T follicular helper cell (primary cell): ENCODE measurements at regions not wholly inside any gene's neighbourhood (a gene's known extent, or its start where the extent isn't known, plus 50 kb on each side); places are given as distances from the start of the nearest gene placed in this dataset.

Experiments
- DNase-seq: peaks from one replicate; pipeline ENCODE4 v3.0.0-alpha.2; 2020; ENCODE audit warnings: low read depth

DNA sequence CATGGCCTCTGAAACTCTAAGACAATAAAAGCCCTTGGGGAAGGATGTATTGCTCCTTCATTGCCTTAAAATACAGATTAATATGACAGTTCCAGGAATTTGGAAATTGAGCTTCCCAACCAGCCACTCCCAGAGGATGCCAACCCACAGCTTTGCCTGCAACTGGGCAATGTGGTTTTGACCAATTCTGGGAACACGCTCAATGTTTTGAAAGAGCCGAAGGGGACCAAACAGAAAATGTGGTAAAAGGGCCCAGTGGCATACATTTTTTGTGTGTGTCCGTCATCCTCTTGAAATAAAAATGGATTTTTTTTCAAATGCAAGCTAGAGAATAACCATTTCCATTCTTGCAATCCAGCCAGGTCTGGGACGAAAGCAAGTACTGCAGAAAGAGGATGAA is 88.3 kb upstream of the PLEKHG7 start:
- no peak for DNase-seq

DNA sequence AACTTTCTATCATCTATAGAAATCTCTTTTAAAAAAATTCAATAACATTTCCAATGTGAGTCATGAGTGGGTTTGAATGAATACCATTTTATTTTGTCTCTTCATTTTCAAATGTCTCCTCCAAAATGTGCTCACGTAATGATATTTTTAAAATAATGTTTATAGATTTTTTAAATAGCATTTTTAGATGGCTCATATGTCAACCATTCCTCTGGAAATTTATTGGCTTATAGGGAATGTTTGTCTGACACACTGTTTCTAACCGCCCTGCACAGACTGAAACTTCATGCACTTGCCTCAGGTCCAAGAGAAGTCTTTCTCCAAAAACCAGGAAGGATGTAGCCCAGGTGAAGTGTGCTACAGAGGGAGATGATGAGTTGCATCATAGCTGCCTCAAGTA is 88.8 kb upstream of the PLEKHG7 start:
- no peak for DNase-seq

DNA sequence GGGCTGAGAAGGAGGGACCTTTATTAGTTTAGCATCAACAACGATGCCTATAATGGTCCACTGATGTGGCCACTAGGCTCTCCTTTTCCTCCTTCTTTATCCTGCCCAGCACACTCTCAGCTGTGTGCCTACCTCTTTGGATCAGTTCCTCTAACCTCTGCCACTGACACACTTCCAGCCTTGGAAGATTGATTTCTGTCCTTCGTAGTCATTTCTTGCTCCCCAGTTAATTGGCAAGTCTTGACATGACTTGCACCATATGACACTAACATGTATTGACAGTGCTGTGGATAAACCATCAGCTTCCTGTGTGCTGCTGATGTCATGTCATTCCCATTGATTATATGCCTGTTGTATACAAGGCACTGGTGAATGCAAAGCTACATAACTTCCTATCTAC is 90.2 kb upstream of the PLEKHG7 start:
- no peak for DNase-seq

DNA sequence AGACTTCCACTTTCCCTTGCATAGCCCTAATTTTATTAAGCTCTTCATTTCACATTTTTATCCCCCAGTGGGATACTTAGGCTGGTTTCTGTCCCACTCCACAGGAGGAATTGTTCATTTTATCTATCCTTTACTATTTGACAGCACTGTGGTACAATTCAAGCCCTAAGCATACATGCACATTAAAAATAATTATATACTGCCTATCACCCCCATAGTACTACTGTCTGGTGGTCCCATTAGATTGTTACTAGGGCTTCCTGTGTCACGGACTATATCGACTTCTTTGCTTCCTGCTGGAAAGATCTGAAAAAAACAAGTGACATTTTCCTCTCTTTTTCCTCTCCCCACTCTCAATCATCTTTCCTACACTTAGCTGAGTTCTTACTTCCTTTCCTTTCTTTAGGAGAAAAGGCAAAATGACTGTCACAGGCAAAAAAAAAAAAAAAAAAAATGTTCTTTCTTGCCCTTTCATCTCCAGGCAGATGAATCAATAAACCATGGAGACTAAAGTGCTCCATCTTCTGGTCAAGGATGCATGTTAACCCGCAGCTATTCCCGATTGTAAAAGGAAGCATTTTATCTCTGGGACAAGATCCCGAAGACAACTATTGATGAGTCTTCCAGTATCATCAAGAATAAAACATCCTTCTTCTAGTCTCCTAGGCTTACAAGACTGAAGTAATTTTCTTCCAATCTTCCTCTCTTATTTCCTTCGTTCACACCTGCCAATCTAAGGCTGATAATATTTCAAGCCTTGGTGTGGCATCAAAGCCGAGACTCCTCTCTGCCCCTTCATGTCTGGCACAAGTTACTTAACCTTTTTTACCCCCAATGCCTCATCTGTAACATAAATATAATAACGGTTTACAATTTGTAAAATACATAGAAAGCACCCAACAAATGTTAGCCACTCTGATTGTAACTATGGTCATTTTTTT is 94.4 kb upstream of the PLEKHG7 start:
- DNase-seq, result no peak

GRCh38 chr12:92606956-92607355 is 95.8 kb upstream of the PLEKHG7 start:
- no peak for DNase-seq

- DNase-seq, result no peak
These were observed 97.1 kb upstream of the PLEKHG7 start for GRCh38 chr12:92605621-92606170.

DNA sequence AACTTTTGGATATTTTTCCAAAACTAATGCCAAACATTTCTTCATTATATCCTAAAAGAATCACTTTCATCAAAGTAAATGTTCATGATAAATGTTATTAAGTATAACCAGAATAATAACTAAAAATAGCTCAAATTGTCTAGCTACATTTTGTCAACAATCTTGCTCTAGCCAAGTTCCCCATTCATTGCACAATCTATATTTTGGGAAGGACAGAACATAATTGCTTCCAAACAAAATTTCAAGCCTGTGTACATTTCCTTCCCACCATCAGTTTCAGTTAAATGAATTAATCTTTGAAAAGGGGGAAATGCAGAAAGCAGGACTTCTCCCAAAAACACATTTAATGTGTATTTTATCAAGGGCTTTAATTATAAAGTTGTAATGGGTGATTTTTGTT is 98.0 kb upstream of the PLEKHG7 start:
- DNase-seq, result no peak

- no peak for DNase-seq
These were observed 98.9 kb upstream of the PLEKHG7 start for GRCh38 chr12:92603741-92604432.

DNA sequence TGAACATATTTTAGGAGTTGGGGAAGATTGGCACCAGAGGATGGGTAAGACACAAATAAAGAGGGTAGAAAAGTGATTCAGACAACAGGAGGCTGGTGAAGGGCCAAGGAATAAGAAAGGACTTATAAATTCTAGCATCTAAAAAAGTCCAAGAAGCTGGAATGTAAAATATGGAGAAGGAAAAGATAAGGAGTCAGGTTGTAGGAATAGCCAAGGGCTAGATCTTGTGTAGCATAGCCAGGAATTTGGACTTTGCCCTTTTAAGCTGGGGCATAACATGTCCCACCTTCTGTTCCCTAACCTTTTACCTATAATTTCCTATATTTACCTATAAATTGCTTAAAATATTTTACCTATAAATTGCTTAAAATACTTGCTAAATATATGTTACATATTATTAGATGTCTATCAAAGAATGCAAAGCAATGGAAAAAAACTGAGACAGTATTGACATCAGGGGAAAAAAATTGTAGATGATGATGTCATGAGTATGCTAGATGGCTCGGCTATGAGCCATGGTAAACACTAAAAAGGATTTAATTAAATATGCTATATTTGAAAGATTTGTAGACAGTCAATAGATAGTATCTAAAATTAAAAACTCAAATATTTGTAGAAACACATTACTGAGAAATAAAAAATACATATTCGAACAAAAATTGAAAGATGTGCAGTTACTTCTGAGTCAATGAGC is 99.7 kb upstream of the PLEKHG7 start:
- DNase-seq, result no peak

DNA sequence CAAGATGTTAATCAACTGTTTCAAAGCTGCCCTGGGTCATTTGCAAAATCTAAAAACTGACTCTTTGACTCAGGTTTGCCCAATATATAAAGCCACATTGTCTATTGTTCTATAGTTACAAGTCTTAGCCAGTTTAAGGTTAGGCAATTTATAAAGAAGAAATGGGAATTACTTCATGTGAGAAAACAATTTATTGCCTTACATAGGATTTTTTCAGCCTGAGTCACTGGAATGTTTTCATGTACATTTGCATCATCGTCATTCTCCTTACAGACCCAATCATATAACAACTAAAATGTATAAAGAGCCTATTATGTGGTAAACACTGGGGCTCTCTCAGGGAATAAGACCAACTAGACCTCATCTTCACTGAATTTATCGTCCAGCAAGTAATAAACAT is 100.3 kb upstream of the PLEKHG7 start:
- DNase-seq, result no peak

- no peak for DNase-seq
These were observed 101.1 kb upstream of the PLEKHG7 start for GRCh38 chr12:92601680-92602079.

DNA sequence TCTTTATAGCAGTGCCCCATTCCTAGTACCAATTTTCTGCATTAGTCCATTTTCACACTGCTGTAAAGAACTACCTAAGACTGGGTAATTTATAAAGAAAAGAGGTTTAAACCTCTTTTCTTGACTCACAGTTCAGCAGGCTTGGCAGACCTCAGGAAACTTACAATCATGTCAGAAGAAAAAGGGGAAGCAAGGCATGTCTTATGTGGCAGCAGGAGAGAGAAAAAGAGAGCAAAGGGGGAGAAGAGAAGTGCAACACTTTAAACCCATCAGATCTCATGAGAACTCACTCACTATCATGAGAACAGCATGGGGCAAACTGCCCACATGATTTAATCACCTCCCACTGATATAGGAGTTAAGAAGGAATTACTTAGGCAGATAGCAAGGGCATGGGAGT is 101.6 kb upstream of the PLEKHG7 start:
- DNase-seq, result no peak

GRCh38 chr12:92600052-92600451 is 102.7 kb upstream of the PLEKHG7 start:
- no peak for DNase-seq

DNA sequence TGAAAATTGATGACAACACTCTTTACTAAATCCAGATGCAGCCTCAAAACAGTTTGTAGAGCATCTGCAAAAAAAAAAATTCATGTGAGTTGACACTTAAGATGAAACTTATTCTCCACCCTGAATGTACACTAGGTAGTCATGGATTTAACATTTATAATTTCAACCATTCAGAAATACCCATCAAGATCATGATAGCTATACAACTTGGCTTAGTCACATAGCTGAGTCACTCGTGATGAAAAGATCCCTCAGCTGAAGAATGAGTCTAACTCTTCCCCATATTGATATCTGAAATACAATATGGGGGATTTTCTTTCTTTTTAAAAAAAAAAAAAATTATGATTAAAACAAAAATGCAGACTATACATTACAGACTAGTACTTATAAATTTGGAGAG is 104.8 kb upstream of the PLEKHG7 start:
- no peak for DNase-seq

DNA sequence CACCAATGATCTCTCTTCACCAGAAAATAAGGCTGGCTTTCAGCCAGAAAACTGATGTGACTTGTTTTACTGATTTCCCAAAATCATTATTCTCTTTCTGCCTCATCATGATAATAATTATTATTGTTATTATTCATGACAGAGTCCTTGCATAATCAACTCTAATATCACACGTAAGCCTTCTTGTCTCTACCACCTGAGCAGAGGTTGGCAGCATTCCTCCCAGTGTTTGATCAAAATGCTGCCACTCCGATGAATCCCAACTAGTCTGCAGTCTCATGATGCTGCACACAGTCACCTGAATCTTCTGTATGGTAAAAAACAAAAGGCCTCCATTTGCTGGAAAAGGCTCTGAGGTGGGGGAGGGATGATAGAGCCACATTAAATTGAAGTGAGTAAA is 105.7 kb upstream of the PLEKHG7 start:
- no peak for DNase-seq

DNA sequence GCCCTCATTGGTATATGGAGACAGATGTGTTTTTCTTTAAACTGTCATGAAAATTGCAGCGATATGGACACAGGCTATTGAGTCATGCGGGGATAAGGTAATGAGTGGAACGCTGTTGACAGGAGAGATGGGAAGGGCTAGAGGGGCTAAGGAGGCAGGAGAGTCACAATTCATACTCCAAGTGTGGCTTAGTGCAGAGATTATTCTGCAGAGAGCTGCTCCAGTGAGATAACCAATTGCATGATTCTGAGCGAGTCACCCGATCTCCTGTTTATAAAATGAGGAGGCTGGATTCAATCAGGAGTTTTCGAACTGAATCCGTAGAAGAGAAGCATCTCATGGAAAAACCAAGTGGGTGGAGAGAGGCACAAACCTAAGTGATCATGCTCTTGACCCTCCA is 106.4 kb upstream of the PLEKHG7 start:
- no peak for DNase-seq

- DNase-seq, result no peak
These were observed 107.1 kb upstream of the PLEKHG7 start for GRCh38 chr12:92595663-92596062.

DNA sequence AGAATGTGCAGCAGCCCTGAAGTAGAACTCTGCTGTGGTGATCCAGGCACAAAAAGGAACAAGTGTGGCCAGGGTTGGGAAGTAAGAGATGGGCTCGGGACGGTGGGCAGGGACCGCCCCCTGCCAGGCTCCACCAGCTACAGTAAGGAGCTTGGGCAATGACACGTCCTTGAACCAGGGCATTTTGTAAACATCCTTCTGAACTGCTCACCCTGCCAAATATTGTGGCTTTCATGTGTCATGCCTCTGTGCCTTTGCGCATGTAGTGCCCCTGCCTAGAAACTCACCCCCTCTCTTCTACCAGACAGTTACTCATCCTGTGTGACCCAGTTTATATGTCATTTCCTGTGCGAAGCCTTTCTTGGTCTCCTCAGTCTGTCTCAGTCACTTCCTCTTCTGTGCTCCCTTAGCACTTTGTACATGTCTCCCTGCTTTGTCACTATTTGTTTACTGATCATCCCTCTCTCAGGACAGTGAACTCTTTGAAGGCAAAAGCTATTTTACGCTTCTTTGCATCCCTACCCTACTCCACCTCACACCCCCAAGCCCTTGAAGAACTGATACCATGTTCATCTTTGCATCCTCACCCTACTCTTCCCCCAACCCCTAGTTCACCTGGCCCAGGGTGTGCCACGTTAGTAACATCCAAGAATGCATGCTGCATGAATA is 108.9 kb upstream of the PLEKHG7 start:
- peak; percentile 79 for DNase-seq

GRCh38 chr12:92585115-92585727 is 117.6 kb upstream of the PLEKHG7 start:
- no peak for DNase-seq

GRCh38 chr12:92583910-92584309 is 118.9 kb upstream of the PLEKHG7 start:
- no peak for DNase-seq

GRCh38 chr12:92582893-92583292 is 119.9 kb upstream of the PLEKHG7 start:
- no peak for DNase-seq
